ENCODE measurements at regions not wholly inside any gene's neighbourhood (a gene's known extent, or its start where the extent isn't known, plus 50 kb on each side); places are given as distances from the start of the nearest gene placed in this dataset.

DNA sequence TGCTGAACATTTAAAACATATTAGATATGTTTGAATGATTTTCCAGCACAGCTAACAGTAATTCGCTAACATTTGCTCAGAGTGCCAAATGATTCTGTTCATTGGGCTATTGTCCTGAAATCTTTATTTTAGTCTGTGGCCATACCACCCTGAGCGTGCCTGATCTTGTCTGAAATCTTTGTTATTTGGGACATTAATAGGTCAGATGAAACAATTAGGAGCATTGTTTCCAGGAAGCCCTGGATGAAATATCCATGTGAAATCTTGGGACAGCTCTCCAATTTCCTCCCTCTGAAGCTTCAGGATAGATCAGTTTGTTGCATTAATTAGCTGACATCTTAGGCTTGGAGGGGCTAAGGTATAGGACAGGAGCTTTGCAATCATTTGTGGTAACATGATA is 512.0 kb downstream of the KIF20B start:
- DNase-seq (ENCODE audit: low spot score), result no peak

DNA sequence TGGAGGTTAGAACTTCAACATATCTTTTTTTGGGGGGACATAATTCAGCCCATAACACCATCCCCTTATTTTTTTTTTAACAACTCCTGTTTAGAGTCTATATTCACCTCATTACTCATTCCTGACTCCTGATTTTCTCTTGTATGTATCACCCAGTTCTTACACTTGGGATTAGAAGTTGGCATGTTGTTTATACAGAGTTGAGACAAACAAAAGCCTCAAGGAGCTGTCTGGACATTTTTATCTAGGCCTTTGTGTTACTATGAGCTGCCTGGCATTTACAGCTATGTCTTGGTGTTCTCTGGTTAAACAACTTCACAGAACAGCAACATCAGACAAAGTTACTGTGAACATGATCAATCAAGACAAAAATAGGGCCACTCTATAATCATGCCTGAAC is 517.5 kb downstream of the KIF20B start:
- TF ChIP-seq, protein P1, sequence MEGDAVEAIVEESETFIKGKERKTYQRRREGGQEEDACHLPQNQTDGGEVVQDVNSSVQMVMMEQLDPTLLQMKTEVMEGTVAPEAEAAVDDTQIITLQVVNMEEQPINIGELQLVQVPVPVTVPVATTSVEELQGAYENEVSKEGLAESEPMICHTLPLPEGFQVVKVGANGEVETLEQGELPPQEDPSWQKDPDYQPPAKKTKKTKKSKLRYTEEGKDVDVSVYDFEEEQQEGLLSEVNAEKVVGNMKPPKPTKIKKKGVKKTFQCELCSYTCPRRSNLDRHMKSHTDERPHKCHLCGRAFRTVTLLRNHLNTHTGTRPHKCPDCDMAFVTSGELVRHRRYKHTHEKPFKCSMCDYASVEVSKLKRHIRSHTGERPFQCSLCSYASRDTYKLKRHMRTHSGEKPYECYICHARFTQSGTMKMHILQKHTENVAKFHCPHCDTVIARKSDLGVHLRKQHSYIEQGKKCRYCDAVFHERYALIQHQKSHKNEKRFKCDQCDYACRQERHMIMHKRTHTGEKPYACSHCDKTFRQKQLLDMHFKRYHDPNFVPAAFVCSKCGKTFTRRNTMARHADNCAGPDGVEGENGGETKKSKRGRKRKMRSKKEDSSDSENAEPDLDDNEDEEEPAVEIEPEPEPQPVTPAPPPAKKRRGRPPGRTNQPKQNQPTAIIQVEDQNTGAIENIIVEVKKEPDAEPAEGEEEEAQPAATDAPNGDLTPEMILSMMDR (IDR thresholded peaks at IDR 0.05), result no peak
- DNase-seq (ENCODE audit: low spot score) (no peak), ATAC-seq (ENCODE audit: low FRiP score) (no peak)

More for the DNA sequence above, 512.0 kb downstream of the KIF20B start:
- TF ChIP-seq, protein P1 (IDR thresholded peaks at IDR 0.05), result no peak
- ATAC-seq (ENCODE audit: low FRiP score), result no peak

DNA sequence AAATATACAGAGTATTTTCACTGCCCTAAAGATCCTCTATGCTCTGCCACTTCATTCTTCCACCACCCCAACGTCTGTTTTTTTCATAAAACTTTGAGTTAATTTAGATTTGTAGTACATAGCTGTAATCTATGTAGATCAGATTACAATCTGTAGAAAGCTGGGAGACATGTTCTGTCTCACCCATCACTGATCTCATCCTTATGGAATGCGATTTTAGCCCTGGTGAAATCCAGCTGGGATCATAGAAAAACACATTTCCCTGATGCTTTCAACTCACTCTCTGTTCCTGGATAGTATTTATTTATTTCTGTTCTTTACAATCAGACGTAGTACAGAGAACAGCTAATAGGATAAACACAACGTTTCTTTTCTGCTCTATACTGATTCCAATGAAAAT is 521.0 kb downstream of the KIF20B start:
- DNase-seq (ENCODE audit: low spot score) (no peak), ATAC-seq (ENCODE audit: low FRiP score) (no peak)
- TF ChIP-seq, protein P1 (IDR thresholded peaks at IDR 0.05), result no peak

DNA sequence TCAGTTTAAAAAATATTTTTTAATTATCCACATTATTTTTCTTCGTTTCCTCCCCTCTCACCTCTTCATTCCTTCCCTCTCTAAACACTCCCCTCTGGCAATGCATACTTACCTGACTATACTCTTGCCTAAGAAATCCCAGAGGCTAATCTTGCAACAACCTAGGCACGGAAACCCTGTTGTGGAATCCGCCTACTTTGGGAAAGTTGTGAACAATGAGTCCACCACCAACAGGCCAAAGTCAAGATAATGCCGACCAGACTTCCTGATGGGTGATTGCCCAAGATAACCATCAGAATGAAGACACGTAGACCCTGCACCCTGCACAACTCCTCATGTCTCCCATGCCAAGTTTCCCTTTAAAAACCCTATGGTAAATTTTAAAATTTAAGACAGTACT is 521.5 kb downstream of the KIF20B start:
- ATAC-seq (ENCODE audit: low FRiP score), result no peak
- TF ChIP-seq, protein P1 (IDR thresholded peaks at IDR 0.05), result no peak
- no peak for DNase-seq (ENCODE audit: low spot score)

DNA sequence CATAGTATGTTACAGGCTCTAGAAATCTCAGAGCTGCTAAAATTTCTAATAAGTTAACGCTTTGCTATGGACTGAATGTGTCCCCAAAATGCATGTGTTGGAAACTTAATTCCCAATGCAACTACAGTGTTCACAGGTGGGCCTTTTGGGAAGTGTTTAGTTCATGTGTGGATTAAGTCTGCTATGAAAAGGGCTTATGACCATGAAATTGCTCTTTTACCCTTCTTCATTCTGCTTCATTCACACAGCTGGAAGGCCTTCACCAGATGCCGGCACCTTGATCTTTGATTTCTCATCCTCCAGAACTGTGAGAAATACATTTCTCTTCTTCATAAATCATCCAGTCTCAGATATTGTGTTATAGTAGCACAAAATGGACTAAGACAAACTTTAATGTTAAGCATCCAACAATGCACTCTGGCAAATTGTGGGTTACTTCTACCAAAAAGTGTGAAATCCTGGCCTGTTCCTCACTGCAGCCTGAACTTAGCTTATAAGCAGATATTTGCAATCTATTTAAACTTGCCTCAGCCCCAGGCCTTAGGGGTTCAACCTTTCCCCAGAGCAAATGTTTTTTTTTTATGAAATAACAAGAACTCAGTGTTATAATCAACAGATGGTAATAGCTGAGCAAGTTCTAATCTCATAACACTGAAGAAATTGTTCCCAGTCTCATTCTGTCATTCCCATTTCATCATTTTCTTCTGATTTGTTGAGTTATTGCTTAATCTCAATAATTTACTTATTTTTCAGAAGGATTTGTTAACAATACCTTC is 523.6 kb downstream of the KIF20B start:
- TF ChIP-seq, protein P1 (IDR thresholded peaks at IDR 0.05), result no peak
- no peak for DNase-seq (ENCODE audit: low spot score)
- ATAC-seq (ENCODE audit: low FRiP score), result no peak

DNA sequence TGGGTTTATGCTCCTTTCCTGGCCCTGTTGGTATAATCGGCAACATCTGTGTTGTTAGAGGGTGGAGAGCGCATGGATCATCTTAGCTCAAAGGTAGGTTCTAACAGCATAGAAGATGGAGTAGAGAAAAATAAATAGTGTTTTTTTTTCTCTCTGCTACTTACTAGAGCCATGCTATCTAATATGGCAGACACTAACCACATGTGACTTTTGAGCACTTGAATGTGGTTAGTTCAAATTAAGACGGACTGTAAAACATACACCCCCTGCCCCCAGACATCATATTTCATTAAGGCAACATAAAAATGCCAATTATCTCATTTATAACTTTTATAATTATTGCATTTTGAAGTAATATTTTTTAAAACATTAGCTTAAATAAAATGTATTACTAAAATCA is 525.1 kb downstream of the KIF20B start:
- ATAC-seq (ENCODE audit: low FRiP score) (no peak), DNase-seq (ENCODE audit: low spot score) (no peak)
- TF ChIP-seq, protein P1 (IDR thresholded peaks at IDR 0.05), result no peak

DNA sequence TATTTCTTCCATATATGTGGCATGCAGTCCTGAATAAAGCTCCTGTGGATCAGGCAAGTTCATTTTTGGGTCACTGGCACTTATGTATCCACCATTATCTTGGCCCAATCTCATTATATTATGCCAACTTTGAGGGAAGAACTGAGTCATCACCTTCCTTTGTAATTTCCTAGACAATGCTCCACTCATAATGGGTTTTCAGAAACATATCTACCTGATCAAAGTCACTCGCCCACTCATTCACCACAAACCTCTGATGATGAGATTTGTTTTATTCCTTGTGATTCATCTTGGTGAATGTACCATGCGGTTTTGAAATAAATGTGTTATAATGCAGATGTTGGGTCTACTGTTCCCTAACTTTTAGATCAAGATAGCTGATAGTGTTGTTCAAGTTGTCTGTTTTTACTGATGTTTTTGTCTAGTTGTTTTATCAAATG is 525.8 kb downstream of the KIF20B start:
- ATAC-seq (ENCODE audit: low FRiP score) (no peak), DNase-seq (ENCODE audit: low spot score) (no peak)
- TF ChIP-seq, protein P1 (IDR thresholded peaks at IDR 0.05), result no peak

All from omental fat pad (tissue), 3 donors.